ENCODE measurements at regions not wholly inside any gene's neighbourhood (a gene's known extent, or its start where the extent isn't known, plus 50 kb on each side); places are given as distances from the start of the nearest gene placed in this dataset.

DNA sequence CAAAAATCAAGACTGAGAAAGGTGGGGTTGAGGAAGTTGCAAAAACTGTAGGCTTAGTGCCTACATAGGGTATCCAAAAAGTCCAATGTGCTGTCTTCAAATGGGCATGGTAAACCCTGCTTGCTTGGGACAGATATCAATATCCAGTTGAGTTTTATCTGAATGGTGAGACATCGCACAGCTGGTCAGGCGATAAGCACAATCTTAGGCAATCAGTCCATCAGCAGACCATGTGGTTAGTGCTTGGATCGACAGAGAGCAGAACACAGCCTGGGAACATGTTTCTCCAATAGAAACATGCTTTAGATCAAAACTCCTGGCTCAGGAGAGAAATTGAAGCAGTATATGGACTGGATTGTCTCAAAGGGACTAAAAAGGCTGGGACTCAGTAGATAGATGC lies 151.3 kb upstream of the IPO5 start:
- H4K5ac ChIP-seq (ENCODE audit: insufficient read length, low read depth, low read length): no peak overlapping the region
- no peak for DNase-seq (ENCODE audit: low read depth in 1 of 2, low spot score in 2 of 2)
- no peaks in the 10 kb centered on the region for H3K36me3 ChIP-seq (ENCODE audit: control insufficient read depth in 2 of 4, insufficient read depth in 4 of 4, low read length in 3 of 4)
- H3K27me3 ChIP-seq (replicated peaks in 1 of 4; ENCODE audit: control insufficient read depth in 3 of 4, extremely low read depth in 1 of 4, insufficient read depth in 3 of 4, low read length in 3 of 4): no peaks in the 10 kb centered on the region
- H3K27ac ChIP-seq (ENCODE audit: low read depth, low read length): no peak overlapping the region
- H3K18ac ChIP-seq (ENCODE audit: extremely low read depth, low read length): no peak overlapping the region
- no peaks in the 10 kb centered on the region for H3K9me3 ChIP-seq (ENCODE audit: insufficient read depth in 2 of 2, low read depth in 1 of 2, low read length in 1 of 2)
- H3K4me2 ChIP-seq (ENCODE audit: insufficient read depth in 1 of 2, low read depth in 2 of 2, low read length in 2 of 2): no peak overlapping the region
- H3K4me3 ChIP-seq (ENCODE audit: extremely low read depth in 1 of 4, insufficient read depth in 2 of 4, low read depth in 3 of 4, low read length in 4 of 4): no peak overlapping the region
- no peak overlapping the region for H3K14ac ChIP-seq (ENCODE audit: insufficient read length)
- H4K91ac ChIP-seq (replicated peaks; ENCODE audit: insufficient read length, low read length): no peak overlapping the region
- H4K20me1 ChIP-seq (replicated peaks in 1 of 2; ENCODE audit: control insufficient read depth in 1 of 2, insufficient read depth in 2 of 2, low read length in 2 of 2): no peaks in the 10 kb centered on the region
- no peaks in the 10 kb centered on the region for H3K79me1 ChIP-seq (ENCODE audit: low read depth, low read length)
- H3K79me2 ChIP-seq (ENCODE audit: control insufficient read depth in 1 of 2, insufficient read depth in 2 of 2, low read length in 2 of 2): no peaks in the 10 kb centered on the region
- H2BK15ac ChIP-seq (ENCODE audit: low read length): no peak overlapping the region
- H2AFZ ChIP-seq (ENCODE audit: low read length): no peak overlapping the region
- no peak overlapping the region for H2BK5ac ChIP-seq (ENCODE audit: low read depth, low read length)
- no peak overlapping the region for H2BK120ac ChIP-seq (replicated peaks; ENCODE audit: low read depth, low read length)
- H2BK12ac ChIP-seq (ENCODE audit: low read depth, low read length): no peak overlapping the region
- no peak overlapping the region for H4K8ac ChIP-seq (ENCODE audit: extremely low read depth, insufficient read depth, low read length)
- no peak overlapping the region for H2BK20ac ChIP-seq (ENCODE audit: low read length)
- no peaks in the 10 kb centered on the region for H3K4me1 ChIP-seq (replicated peaks in 1 of 4; ENCODE audit: control insufficient read depth in 3 of 4, insufficient read depth in 4 of 4, low read length in 3 of 4)
- WGBS, 2 experiments (ENCODE audit: extremely low coverage in 1 of 2, insufficient coverage in 1 of 2, insufficient read length in 1 of 2, insufficient replicate concordance in 2 of 2, low coverage in 1 of 2, low lambda C conversion rate in 2 of 2, missing lambda C conversion rate in 1 of 2): 91% methylated on average over 3 of the region's 3 CpGs; no CpG with 5 or more reads in 1 of the 2 experiments
- no peak overlapping the region for H3K4ac ChIP-seq (replicated peaks; ENCODE audit: insufficient read length, low read depth, low read length)
- H2AK5ac ChIP-seq (ENCODE audit: low read depth, low read length): no peak overlapping the region
- H3K23me2 ChIP-seq (ENCODE audit: low read depth, low read length): no peaks in the 10 kb centered on the region
- no peak overlapping the region for H3K56ac ChIP-seq (replicated peaks; ENCODE audit: insufficient read length, low read depth, low read length)
- no peak for TF ChIP-seq TCF12 (IDR thresholded peaks at IDR 0.05; ENCODE audit: low read depth, low read length)
- FAIRE-seq: no peak
- H3K9ac ChIP-seq (replicated peaks in 1 of 4; ENCODE audit: extremely low read depth in 1 of 4, low read depth in 3 of 4, low read length in 3 of 4): no peak overlapping the region
- POLR2A ChIA-PET (ENCODE audit: partially characterized antibody): no interaction called here
- CTCF ChIA-PET (ENCODE audit: partially characterized antibody): interaction anchor here (0.6 to 1.5 kb wide), 4 partner anchors 9 to 784 kb away, joined by 3 read pairs; no protein-coding TSS in a partner anchor
- no peak overlapping the region for H3K23ac ChIP-seq (ENCODE audit: insufficient read length)
